ENCODE measurements at regions not wholly inside any gene's neighbourhood (a gene's known extent, or its start where the extent isn't known, plus 50 kb on each side); places are given as distances from the start of the nearest gene placed in this dataset.
"Not testable (repeated sequence)": the region's sequence is repeated elsewhere in the genome, so short reads cannot be mapped to it uniquely, and the experiment has no call there.

GRCh38 chr1:221040691-221041285 is 161.5 kb downstream of the HLX start:
- no peak overlapping the region for H3K4me3 ChIP-seq (ENCODE audit: low read length)
- H3K9me3 ChIP-seq (ENCODE audit: control insufficient read depth, insufficient read depth, low read length) = no peaks in the 10 kb centered on the region; the same call in 1 of the 2 replicates
- H3K27ac ChIP-seq (ENCODE audit: low read length) = no peak overlapping the region
- H3K36me3 ChIP-seq (ENCODE audit: control insufficient read depth, insufficient read depth, low read length) = no peaks in the 10 kb centered on the region
- H3K27me3 ChIP-seq (ENCODE audit: control insufficient read depth, insufficient read depth, low read length) = no peaks in the 10 kb centered on the region
- WGBS (ENCODE audit: insufficient coverage, insufficient read length) = no CpG with 5 or more reads among the region's 2 CpGs
- no peak for DNase-seq (ENCODE audit: low read depth, low spot score)
- no peaks in the 10 kb centered on the region for H3K4me1 ChIP-seq (ENCODE audit: control insufficient read depth, insufficient read depth, low read length)

GRCh38 chr1:221044538-221044937 is 165.3 kb downstream of the HLX start:
- no peaks in the 10 kb centered on the region; the same call in 1 of the 2 replicates for H3K9me3 ChIP-seq (ENCODE audit: control insufficient read depth, insufficient read depth, low read length)
- H3K4me1 ChIP-seq (ENCODE audit: control insufficient read depth, insufficient read depth, low read length) = peaks cover 1% of the 10 kb centered on the region; the same call in 1 of the 2 replicates
- H3K27me3 ChIP-seq (ENCODE audit: control insufficient read depth, insufficient read depth, low read length) = no peaks in the 10 kb centered on the region
- no peak overlapping the region for H3K4me3 ChIP-seq (ENCODE audit: low read length)
- no peak overlapping the region for H3K27ac ChIP-seq (ENCODE audit: low read length)
- DNase-seq (ENCODE audit: low read depth, low spot score) = no peak
- no peaks in the 10 kb centered on the region for H3K36me3 ChIP-seq (ENCODE audit: control insufficient read depth, insufficient read depth, low read length)

GRCh38 chr1:221045151-221045550 is 165.9 kb downstream of the HLX start:
- Histone ChIP-seq H3K9me3 (ENCODE audit: control insufficient read depth, insufficient read depth, low read length) (no peaks in the 10 kb centered on the region; the same call in 1 of the 2 replicates), H3K36me3 (ENCODE audit: control insufficient read depth, insufficient read depth, low read length) (no peaks in the 10 kb centered on the region), H3K27me3 (ENCODE audit: control insufficient read depth, insufficient read depth, low read length) (no peaks in the 10 kb centered on the region), H3K4me3 (ENCODE audit: low read length) (no peak overlapping the region), H3K4me1 (ENCODE audit: control insufficient read depth, insufficient read depth, low read length) (peaks cover 1% of the 10 kb centered on the region; the same call in 1 of the 2 replicates), H3K27ac (ENCODE audit: low read length) (no peak overlapping the region)
- no peak for DNase-seq (ENCODE audit: low read depth, low spot score)
- WGBS (ENCODE audit: insufficient coverage, insufficient read length) = no CpG with 5 or more reads among the region's 3 CpGs

- Histone ChIP-seq H3K36me3 (ENCODE audit: control insufficient read depth, insufficient read depth, low read length) (no peaks in the 10 kb centered on the region), H3K27ac (ENCODE audit: low read length) (no peak overlapping the region), H3K9me3 (ENCODE audit: control insufficient read depth, insufficient read depth, low read length) (no peaks in the 10 kb centered on the region; the same call in 1 of the 2 replicates), H3K27me3 (ENCODE audit: control insufficient read depth, insufficient read depth, low read length) (no peaks in the 10 kb centered on the region), H3K4me3 (ENCODE audit: low read length) (no peak overlapping the region), H3K4me1 (ENCODE audit: control insufficient read depth, insufficient read depth, low read length) (peaks cover 1% of the 10 kb centered on the region; the same call in 1 of the 2 replicates)
- DNase-seq (ENCODE audit: low read depth, low spot score) = no peak
- no CpG with 5 or more reads among the region's 5 CpGs for WGBS (ENCODE audit: insufficient coverage, insufficient read length)
These were observed 166.9 kb downstream of the HLX start for GRCh38 chr1:221045842-221046831.

GRCh38 chr1:221051391-221051790 is 172.1 kb downstream of the HLX start:
- DNase-seq (ENCODE audit: low read depth, low spot score); H3K36me3 ChIP-seq (ENCODE audit: control insufficient read depth, insufficient read depth, low read length); H3K27ac ChIP-seq (ENCODE audit: low read length); H3K4me1 ChIP-seq (ENCODE audit: control insufficient read depth, insufficient read depth, low read length); H3K4me3 ChIP-seq (ENCODE audit: low read length); H3K9me3 ChIP-seq (ENCODE audit: control insufficient read depth, insufficient read depth, low read length); H3K27me3 ChIP-seq (ENCODE audit: control insufficient read depth, insufficient read depth, low read length): not testable (repeated sequence)
- WGBS (ENCODE audit: insufficient coverage, insufficient read length) = no CpG with 5 or more reads among the region's 4 CpGs

GRCh38 chr1:221053889-221054288 is 174.6 kb downstream of the HLX start:
- no peak for DNase-seq (ENCODE audit: low read depth, low spot score)
- Histone ChIP-seq H3K4me3 (ENCODE audit: low read length) (no peak overlapping the region), H3K36me3 (ENCODE audit: control insufficient read depth, insufficient read depth, low read length) (no peaks in the 10 kb centered on the region), H3K9me3 (ENCODE audit: control insufficient read depth, insufficient read depth, low read length) (no peaks in the 10 kb centered on the region), H3K4me1 (ENCODE audit: control insufficient read depth, insufficient read depth, low read length) (no peaks in the 10 kb centered on the region), H3K27me3 (ENCODE audit: control insufficient read depth, insufficient read depth, low read length) (no peaks in the 10 kb centered on the region), H3K27ac (ENCODE audit: low read length) (no peak overlapping the region)
- whole genome bisulfite sequencing (ENCODE audit: insufficient coverage, insufficient read length) = no CpG with 5 or more reads among the region's 4 CpGs

- H3K27ac ChIP-seq (ENCODE audit: low read length) = no peak overlapping the region
- no peak for DNase-seq (ENCODE audit: low read depth, low spot score)
- no peak overlapping the region for H3K4me3 ChIP-seq (ENCODE audit: low read length)
These were observed 180.3 kb downstream of the HLX start for GRCh38 chr1:221059506-221059905.

GRCh38 chr1:221063651-221064050 is 184.4 kb downstream of the HLX start:
- no peak overlapping the region for H3K27ac ChIP-seq (ENCODE audit: low read length)
- H3K4me3 ChIP-seq (ENCODE audit: low read length) = no peak overlapping the region
- H3K36me3 ChIP-seq (ENCODE audit: control insufficient read depth, insufficient read depth, low read length) = no peaks in the 10 kb centered on the region
- H3K4me1 ChIP-seq (ENCODE audit: control insufficient read depth, insufficient read depth, low read length) = no peaks in the 10 kb centered on the region
- peaks cover 1% of the 10 kb centered on the region; the same call in 1 of the 2 replicates for H3K27me3 ChIP-seq (ENCODE audit: control insufficient read depth, insufficient read depth, low read length)
- no peaks in the 10 kb centered on the region for H3K9me3 ChIP-seq (ENCODE audit: control insufficient read depth, insufficient read depth, low read length)
- no peak for DNase-seq (ENCODE audit: low read depth, low spot score)

More at GRCh38 chr1:221059506-221059905, 180.3 kb downstream of the HLX start:
- Histone ChIP-seq H3K9me3 (ENCODE audit: control insufficient read depth, insufficient read depth, low read length) (no peaks in the 10 kb centered on the region), H3K4me1 (ENCODE audit: control insufficient read depth, insufficient read depth, low read length) (no peaks in the 10 kb centered on the region), H3K27me3 (ENCODE audit: control insufficient read depth, insufficient read depth, low read length) (peaks cover 1% of the 10 kb centered on the region; the same call in 1 of the 2 replicates), H3K36me3 (ENCODE audit: control insufficient read depth, insufficient read depth, low read length) (no peaks in the 10 kb centered on the region)
- no CpG with 5 or more reads among the region's 1 CpG for WGBS (ENCODE audit: insufficient coverage, insufficient read length)

- H3K4me3 ChIP-seq (ENCODE audit: low read length) = no peak overlapping the region
- no peaks in the 10 kb centered on the region for H3K9me3 ChIP-seq (ENCODE audit: control insufficient read depth, insufficient read depth, low read length)
- WGBS (ENCODE audit: insufficient coverage, insufficient read length) = no CpG with 5 or more reads among the region's 5 CpGs
- DNase-seq (ENCODE audit: low read depth, low spot score) = no peak
- no peaks in the 10 kb centered on the region for H3K4me1 ChIP-seq (ENCODE audit: control insufficient read depth, insufficient read depth, low read length)
- H3K36me3 ChIP-seq (ENCODE audit: control insufficient read depth, insufficient read depth, low read length) = no peaks in the 10 kb centered on the region
- H3K27me3 ChIP-seq (ENCODE audit: control insufficient read depth, insufficient read depth, low read length) = peaks cover 1% of the 10 kb centered on the region; the same call in 1 of the 2 replicates
- H3K27ac ChIP-seq (ENCODE audit: low read length) = no peak overlapping the region
These were observed 187.2 kb downstream of the HLX start for GRCh38 chr1:221066351-221067001.

- Histone ChIP-seq H3K27me3 (ENCODE audit: control insufficient read depth, insufficient read depth, low read length) (peaks cover under 1% of the 10 kb centered on the region; the same call in 1 of the 2 replicates), H3K9me3 (ENCODE audit: control insufficient read depth, insufficient read depth, low read length) (no peaks in the 10 kb centered on the region), H3K27ac (ENCODE audit: low read length) (no peak overlapping the region), H3K4me3 (ENCODE audit: low read length) (no peak overlapping the region), H3K36me3 (ENCODE audit: control insufficient read depth, insufficient read depth, low read length) (no peaks in the 10 kb centered on the region), H3K4me1 (ENCODE audit: control insufficient read depth, insufficient read depth, low read length) (no peaks in the 10 kb centered on the region)
- WGBS (ENCODE audit: insufficient coverage, insufficient read length) = no CpG with 5 or more reads among the region's 2 CpGs
- no peak for DNase-seq (ENCODE audit: low read depth, low spot score)
These were observed 188.5 kb downstream of the HLX start for GRCh38 chr1:221067721-221068120.

Measured in iPS DF 6.9 (cell line).